ENCODE measurements at regions not wholly inside any gene's neighbourhood (a gene's known extent, or its start where the extent isn't known, plus 50 kb on each side); places are given as distances from the start of the nearest gene placed in this dataset.
"Not testable (repeated sequence)": the region's sequence is repeated elsewhere in the genome, so short reads cannot be mapped to it uniquely, and the experiment has no call there.

DNA sequence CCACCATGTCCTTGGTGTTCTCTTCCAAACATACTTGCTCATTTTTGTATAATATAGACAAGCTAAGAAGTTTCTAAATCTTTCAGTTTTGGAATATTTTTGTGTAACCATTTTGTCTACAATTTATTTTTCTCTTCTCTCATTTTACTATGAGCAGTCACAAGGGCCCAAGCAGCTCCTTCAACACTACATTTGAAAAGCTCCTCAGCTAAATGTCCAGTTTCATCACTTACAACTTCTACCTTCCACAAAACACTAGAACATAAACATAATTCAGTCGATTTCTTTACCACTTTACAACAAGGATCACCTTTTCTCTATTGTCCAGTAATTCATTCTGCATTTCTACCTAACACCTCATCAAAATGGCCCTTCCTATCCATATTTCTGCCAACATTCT, 554.4 kb downstream of the RAB28 start:
- no peak for DNase-seq

DNA sequence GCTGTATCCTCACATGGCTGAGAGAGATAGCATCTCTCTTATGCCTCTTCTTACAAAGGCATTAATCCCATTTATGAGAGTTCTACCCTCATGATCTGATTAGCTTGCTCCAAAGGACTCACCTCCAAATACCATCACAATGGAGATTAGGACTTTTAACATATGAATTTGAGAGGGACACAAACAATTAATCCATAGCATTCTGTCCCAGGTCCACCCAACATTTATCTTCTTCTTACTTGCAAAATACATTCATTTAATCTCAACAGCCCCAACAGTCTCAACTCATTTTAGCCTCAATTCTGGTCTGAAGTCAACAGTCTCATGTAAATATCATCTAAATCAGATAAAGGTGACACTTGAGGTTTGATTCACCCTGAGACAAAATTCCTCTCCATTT, 555.4 kb downstream of the RAB28 start:
- DNase-seq: no peak

DNA sequence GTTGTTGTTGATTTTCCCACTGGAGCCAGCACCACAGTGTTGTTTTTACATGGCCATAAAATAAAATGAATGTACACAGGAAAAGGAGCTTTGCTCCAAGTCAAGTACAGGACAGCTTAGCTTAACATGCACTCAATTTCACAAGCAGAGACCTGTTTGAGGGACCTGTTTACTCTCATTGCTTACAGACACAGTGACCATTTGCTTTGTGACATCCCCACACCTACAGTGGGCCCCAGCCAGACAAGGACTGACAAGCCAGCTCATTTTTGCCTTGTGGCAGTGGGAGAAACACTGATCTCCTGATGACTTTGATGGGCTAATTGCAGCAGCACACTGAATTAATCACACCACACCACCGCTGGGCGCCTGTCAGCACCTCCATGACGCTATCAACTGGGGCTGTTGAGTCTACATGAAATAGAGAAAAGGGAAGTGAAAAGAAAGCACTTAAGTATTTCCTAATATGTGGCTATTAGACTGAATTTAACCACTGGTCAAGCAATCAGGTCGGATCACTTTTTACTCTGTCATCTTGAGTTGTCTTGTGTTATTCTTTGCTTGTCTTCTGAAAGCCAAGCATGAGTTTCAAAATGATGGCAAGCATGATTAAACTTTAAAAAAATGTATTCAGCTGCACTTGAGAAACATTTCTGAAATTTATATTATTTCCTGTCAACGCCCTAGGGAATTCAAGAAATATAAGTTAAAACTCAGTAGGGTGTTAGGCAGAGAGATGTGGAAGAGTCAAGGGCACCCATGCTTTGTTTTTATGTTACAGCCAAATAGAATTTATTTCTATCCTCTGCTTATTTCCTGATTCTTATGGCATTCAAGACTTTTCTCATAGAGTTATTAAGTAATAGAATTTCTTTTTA, 557.7 kb downstream of the RAB28 start:
- DNase-seq: peak; percentile 18

DNA sequence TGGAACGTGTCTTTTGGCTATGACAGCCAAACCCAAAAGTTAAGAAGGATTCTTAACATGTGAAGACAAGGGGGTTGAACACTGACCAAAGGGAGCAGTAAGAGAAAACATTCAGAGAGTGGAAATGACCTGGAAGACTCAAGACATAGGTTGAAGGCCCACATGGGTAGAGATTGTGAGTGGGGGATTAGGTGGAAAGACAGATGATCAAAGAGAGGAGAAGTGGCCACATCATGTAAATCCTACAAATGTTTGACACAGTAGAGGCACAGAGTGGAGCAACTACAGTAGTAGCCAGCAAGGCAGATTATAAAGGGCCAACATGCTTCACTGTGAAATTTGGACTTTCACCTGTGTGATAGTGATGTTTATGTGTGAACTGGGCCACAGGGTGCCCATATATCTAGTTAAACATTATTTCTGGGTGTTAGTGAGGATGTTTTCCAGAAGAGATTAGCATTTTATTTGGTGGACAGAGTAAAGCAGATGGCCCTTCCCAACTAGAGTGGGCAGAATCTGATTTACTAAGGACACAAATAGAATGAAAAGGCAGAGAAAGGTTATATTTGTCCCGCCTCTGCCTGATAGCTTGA, 559.3 kb downstream of the RAB28 start:
- DNase-seq: no peak

DNA sequence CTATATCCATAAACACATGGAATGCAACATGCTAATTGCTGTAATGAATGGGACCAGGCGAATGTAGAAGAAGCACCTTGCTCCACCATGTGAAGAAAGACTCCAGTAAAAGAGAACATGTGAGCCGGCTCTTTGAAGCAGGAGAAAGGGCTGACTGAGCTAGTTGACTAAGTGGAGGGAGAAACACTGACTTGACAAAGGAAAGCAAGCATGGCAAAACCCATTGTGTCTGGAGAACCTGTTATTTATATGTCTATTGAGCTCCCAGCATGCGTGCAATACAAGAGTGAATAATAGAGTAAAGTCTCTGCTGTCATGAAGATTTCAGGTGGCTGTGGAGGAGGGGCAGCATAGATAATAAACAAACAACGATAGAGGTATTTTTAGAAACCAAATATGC, 559.9 kb downstream of the RAB28 start:
- no peak for DNase-seq

DNA sequence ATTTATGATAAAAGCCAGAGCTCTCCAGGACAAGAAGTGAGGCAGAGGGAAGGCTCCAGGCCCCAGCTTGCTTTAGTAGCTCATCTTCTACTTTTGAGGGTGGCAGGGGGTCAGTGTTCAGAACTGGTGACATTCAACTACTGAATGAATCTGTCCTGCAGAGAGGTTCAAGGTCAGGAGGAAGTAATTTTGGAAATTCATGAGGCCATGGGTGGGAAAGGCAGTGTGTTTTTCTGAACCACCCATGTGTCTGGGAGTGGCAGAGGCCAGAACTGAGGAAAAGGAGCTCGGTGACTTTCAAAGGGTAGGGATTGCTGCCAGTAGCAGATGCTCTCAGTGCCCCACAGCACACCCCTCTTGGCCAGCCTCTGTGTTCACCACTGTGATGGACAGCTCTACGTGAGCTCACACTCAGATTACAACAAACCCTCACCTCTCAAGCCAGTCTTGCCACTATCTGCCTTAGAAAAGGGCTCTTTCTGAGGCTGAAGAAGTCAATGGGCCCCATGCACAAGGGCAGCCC, 571.2 kb downstream of the RAB28 start:
- DNase-seq: no peak

DNA sequence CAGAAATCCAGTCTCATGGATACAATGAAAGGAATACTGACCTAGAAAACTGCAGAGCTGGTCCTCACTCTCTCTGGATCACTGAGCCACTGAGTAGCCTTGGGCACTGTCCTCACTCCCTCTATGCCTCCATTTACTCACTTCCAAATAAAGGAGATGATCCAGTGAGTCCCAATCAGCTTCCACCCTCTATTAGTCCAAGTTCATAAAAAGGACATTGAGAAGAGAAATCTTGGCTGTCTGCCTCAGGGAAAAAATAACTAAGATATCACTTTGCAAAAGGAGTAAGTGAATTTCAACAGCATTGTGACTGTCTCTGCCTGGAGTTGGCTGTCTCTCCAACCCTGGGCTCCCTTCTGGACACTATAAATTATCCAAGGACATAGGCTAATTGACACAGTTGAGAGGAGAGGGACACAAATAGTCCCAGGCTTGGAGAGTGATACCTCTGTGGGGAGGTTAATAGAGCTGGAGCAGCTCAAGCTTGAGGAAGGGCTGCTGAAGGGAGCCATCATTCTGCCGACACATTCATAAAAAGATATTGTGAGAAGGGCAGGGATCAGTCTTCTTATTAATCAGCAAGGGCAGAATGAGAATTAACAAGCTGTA, 572.3 kb downstream of the RAB28 start:
- no peak for DNase-seq

DNA sequence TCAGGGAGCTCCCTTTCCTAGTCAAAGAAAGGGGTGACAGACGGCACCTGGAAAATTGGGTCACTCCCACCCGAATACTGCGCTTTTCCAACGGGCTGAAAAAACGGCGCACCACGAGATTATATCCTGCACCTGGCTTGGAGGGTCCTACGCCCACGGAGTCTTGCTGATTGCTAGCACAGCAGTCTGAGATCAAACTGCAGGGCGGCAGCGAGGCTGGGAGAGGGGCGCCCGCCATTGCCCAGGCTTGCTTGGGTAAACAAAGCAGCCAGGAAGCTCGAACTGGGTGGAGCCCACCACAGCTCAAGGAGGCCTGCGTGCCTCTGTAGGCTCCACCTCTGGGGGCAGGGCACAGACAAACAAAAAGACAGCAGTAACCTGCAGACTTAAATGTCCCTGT, 580.5 kb downstream of the RAB28 start:
- not testable (repeated sequence) for DNase-seq

DNA sequence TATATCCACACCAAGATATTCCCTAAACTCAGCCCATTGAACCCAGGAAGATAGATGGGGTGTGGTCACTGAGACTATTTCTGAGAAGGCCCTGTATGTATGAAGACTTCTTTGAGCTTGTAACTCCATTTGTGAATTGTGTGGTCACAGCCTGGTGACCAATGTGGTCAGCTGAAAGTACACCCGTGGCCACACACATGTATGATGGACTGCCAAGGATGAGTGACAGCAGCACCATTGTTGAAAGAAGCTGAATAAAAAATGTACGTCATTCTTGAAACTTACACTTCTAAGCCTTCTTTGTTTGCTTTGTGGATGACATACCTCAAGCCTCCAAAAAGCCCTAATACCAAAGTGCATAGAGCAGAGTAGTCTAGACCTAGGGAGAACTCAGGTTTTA, 581.4 kb downstream of the RAB28 start:
- no peak for DNase-seq

DNA sequence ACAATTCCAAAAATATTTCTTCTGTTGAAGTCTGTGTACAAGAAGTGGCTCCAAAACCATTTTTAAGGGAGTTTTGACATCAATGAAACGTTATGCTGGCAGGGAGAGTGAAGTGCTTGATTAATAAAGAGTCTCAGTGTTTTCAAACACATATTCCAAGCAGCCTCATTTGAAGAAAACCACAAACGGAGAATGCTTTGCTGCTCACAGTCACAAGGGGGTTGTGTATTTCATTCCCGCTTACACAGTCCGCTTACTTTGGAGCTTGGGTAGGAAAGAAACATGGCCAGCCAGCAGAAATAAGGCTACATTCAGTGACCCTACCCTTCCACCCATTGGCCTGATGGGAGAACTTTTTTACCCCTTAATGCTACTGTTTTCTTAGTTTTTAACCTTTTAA, 586.2 kb downstream of the RAB28 start:
- DNase-seq: no peak

DNA sequence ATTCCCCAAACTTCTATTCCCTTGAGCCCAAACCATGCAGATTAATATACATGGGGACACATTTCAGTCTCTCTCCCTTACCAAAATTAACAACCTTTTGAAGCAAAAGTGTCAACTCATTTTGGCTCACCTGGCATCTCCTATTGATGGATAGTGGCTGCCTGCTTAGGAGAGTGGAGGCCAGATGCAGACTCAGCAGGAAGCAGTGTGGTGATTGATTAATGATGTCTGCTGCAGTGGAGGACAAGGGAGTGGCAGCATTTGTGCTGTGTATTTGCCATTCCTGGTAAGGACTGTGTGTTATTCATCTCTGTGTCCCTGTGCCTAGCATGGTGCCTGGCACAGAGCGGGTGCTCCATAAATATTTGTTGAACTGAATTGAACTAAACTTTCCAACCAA, 590.1 kb downstream of the RAB28 start:
- DNase-seq: no peak

DNA sequence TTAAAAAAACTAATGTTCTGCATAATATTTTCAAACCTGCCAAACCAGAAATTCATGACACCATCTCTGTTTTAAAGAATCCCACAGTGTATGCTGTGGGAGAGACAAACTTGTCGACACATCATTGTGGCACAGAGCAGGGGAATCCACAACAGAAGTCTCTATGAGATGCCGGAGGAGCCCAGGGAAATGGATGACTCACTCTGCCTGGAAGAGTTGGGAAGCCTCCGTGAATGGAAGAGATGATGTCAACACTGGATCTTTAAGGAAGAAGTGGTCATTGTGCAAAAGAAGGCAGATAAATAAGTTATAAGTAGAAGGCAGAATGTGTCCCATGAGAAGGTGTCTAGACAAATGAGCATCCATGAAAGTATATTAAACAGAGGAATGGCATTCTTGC, 595.1 kb downstream of the RAB28 start:
- DNase-seq: no peak

DNA sequence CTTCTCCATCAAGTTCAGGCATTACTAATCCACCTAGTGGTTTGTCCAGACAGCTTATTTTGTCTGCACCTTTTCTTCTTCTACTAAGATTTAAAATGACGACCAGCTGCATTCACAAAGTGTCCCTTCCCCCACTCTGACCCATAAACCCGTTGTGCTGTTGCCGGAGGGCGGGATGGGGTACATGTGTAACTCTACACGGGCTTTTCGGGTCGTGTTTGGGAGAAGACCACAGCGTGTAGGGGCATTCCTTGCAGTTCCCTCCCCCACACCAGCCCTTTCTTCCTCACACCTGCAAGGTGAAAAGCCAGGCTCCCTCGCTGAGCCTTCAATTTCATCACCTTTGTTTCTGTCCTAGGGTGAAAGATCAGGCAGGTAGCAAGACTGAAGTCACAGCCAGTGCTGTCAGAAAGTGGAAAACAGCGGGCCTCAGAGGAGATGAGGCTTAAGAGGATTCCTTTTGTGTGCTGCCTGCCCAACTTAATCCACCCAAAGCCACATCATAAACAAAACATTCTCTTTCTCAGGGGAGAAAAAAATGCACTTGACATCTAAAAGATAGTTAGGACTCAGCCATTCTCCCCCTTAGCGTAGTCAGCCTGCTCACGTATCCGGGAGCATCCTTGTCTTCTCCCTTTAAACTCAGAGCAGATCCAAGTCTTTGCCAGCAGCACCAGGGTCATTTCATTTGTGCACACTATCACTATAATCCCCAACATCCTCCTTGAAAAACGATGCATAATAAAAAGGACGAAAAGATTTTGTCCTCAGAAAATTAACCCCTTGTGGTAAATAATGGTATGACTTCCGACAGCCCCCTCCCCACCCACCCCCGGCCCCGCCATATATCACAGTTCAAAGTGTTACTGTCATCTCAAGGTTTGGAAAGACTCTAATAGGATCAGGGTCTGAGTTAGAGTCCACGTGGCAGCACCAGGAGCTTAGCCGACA, 599.0 kb downstream of the RAB28 start:
- no peak for DNase-seq

DNA sequence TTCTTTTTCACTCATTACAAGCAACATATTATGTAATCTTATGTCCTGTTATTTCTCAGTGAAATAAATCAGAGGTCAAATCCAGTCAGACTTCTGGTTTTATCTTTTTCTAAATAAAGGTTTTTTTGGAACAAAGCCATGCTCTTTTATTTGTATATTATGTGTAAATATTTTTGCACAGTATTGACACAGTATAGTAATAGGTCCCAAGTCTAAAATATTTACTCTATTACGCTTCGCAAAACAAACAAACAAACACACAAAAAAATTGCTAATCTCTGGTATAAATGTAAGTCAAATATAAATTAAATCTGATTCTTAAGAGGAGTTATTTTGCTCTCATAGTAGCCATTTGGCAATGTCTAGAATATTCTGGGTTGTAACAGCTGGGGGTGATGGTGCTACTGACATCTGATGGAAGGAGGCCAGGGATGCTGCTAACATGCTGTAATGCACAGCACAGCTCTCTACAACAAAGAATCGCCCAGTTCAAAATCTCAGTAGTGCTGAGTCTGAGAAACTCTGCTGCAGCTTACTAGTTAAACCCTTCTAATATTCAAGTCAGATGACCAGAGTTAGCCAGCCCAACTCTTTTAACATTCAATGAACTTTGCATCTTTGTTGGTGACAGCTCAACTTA, 602.1 kb downstream of the RAB28 start:
- no peak for DNase-seq

DNA sequence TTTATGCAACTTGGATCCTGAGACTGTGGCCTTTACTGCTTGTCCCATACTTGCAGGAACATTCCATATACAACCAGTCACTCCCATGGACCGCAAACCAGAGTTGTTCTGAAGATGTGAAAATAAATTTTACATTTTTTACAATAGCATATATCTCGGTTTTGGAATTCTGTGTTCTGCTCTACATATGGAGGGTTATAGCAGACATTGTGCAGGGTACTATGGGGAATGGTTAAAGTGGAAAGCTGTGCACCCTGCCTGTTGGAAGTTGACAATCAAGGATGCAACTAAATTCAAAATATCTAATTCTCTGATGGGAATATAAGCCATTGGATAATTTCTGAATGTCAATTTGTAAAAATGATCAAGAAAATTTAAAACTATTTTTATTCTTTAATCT, 603.3 kb downstream of the RAB28 start:
- no peak for DNase-seq

DNA sequence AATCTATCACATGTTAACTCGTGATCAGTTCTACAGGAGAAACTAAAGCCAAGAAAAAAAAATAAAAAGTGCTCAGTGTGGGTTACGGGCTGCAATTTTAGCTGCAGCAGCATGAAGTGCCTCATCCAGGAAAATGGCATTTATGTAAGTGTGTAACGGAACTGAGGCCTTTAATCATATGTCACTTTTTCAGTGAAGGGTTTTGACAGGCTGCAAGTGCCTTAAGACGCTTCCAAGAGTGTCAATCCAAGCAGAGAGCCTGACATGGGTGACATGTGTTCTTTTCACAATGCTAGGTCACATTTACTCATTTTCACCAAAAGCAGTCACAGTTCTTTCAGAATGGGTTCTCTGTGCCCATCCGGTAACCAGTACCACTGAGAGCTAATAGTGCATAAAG, 604.6 kb downstream of the RAB28 start:
- DNase-seq: no peak

DNA sequence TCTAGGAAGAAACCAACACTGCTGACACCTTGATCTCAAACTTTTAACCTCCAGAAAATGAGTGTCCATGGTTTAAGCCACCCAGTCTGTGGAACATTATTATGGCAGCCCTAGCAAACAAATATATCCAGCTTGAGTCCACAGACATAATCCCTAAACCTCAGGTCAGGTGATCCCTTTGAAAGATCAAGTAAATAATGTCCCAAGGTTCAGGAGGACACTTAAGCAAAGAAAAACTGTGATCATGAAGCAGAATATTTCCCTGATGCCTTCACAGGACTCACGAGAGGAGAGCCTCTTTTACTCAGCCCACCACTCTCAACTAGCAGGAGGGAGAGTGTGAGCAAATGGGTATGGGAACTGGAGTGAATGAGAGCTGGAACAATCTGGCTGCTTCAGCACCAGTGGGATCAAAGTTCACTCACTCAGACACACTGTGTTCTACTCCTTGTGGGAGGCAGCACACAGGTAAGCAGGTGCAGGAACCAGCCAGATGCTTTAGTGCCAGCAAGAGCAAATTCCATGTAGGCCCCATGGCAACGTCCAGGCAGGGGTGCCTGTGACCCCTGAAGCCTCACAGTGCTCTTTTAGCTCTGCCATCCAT, 608.4 kb downstream of the RAB28 start:
- DNase-seq: no peak

DNA sequence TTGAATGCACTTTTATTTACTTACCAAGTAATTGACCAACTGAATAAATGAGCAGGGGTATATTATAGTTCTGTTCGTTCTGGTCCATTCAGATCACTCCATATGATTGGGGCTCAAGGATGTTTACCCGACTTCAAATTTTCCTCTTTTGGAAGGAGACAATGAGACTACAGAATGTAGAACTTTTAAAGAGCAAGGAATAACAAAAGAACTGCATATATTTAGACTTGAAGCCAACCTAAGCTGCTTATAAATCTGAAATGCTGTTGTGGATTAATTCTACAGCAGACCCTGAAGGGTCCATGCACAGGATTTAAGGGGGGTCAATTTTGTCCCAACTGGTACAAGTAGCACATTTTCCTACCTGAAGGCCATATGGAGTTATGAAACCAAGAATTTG, 610.8 kb downstream of the RAB28 start:
- DNase-seq: no peak

DNA sequence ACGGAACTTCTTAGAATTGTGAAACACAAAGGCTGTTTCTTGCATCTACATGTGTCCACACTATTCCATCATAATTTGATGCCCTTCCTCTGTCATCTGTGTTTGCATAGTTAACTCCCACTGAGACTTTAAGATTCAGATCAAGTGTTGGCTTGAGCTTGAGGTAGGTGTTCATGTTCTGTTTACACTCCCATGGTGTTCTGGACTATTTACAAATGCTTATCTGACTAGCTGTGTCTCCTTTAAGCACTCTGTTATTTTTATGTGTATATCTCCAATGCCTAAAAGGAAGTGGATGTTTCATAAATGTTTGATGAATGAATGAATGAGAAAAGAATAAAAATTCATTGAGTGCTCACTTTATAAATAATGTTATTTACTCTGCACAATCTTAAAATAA, 622.7 kb downstream of the RAB28 start:
- no peak for DNase-seq

DNA sequence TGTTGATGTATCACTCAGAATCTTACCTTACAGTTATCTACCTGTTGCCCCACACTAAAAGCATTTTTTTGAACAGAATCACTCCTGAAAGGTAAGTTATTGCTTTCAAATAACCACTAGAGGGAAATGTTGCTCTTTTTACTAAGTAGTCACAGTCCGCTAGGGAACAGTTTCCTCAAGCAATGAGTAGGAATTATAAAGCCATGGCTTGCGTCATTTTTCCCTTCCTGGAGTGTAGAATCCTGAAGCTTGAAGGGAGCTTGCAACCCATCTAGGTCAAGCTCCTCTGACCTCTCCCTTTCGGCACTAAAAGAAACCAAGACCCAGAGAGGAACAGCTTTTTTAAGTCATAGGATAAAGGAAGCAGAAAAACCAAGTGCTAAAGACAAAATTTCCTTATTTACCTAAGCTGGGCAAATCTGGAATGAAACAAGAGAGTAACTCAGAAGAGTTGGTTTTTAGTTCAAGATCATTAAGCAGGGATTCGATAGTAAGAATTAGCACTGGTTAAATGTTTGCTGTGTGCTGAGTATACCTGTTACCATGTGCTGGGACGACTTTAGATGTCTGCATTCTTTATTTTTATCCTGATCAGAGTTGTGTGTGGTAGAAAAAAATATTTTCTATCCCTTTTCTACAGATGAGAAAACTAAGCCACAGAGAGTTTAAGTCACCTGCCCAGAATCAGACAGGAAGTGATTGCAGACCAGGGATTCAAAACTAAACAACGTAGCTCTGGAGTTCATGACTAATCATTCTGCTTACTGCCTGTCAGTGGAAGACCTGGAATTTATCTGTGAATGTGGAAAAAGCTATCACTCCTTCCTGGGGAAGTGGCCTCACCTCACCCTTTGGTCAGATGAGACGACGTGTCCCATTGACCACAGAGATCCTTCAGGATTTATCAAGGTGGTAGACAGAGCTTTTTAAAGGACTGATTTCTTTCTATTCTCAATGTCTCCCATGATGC, 631.5 kb downstream of the RAB28 start:
- peak; percentile 13 for DNase-seq

DNA sequence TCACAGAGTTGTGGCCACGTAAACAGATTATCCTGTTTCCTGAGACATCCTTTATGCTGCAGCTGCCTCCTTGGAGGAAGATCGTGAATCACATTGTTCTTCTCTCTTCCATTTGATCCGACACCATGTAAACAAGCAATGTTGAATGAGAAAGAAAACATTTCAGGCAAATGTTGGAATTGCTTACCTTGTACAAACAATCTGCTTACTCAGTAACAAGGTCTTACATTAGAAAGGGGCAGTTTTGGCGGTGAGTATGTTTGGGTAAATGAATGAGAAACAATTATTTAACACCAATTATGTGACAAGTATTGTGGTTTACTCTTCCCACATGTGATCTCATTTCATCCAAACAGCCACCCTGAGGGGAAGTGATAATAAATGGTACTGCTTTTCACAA, 637.8 kb downstream of the RAB28 start:
- no peak for DNase-seq
